GM12878 (cell line): ENCODE measurements at regions not wholly inside any gene's neighbourhood (a gene's known extent, or its start where the extent isn't known, plus 50 kb on each side); places are given as distances from the start of the nearest gene placed in this dataset.

Experiments used
- ATAC-seq: fragments of 200-7000 bp; cut with Tn5 transposase; 3 replicates; pipeline ENCODE4 v1.9.1; 2020; ENCODE audit warnings: mild to moderate bottlenecking, moderate library complexity
- BruUV-seq: library from RNA; stranded (reverse); fragments of 400-500 nt; replicated peaks from 2 replicates; lab custom pipeline; 2021; lab: Mats Ljungman, UMichigan
- CTCF ChIA-PET: fragments of 300-600 bp; sonication (Branson Sonifier 250); formaldehyde crosslinking; extraction: SDS; loops from one replicate; lab custom pipeline; 2021; ENCODE audit warnings: inconsistent platforms; lab: Yijun Ruan, JAX
- POLR2A ChIA-PET: fragments of 350-600 bp; formaldehyde crosslinking; extraction: SDS; loops from one replicate; lab custom pipeline; 2021; ENCODE audit warnings: inconsistent platforms; lab: Charles Lee
- RAD21 ChIA-PET: fragments of 300-600 bp; sonication (Branson Sonifier 250); formaldehyde crosslinking; loops from one replicate; lab custom pipeline; 2023; ENCODE audit warnings: antibody characterized with exemption; ENCODE audit not compliant: unreplicated experiment; lab: Charles Lee
- SMC1A ChIA-PET: fragments of 300-600 bp; sonication (Branson Sonifier 250); formaldehyde crosslinking; loops from one replicate; lab custom pipeline; 2023; ENCODE audit not compliant: unreplicated experiment, uncharacterized antibody; lab: Charles Lee
- DNase-seq: peaks from one replicate; pipeline ENCODE4 v3.0.0-alpha.2; 2011; ENCODE audit warnings: low read depth, low spot score
- FAIRE-seq: peaks from 3 replicates; lab custom pipeline; 2011; peaks lifted over from hg19 to GRCh38; lab: Jason Lieb, UNC
- H2AFZ ChIP-seq: 2 replicates; pipeline ENCODE4 v1.6.0; 2011; ENCODE audit warnings: low read depth, low read length, control low read depth; ENCODE audit not compliant: control insufficient read depth
- H3K27ac ChIP-seq: 2 replicates; pipeline ENCODE4 v1.5.1; 2011; ENCODE audit warnings: control low read depth; ENCODE audit not compliant: control insufficient read depth, insufficient read depth
- H3K27me3 ChIP-seq, 2 experiments: replicated peaks in 1 of 2; 2 replicates each; pipeline versions ENCODE4 v1.6.0 to v1.6.1; 2011; ENCODE audit warnings: low read length in 1 of 2; ENCODE audit not compliant: control insufficient read depth in 2 of 2, insufficient read depth in 2 of 2
- H3K36me3 ChIP-seq, 2 experiments: 2 replicates each; pipeline ENCODE4 v1.5.1; 2011; ENCODE audit warnings: low read length in 1 of 2; ENCODE audit not compliant: control insufficient read depth in 2 of 2, insufficient read depth in 2 of 2
- H3K4me1 ChIP-seq: 2 replicates; pipeline ENCODE4 v1.6.1; 2011; ENCODE audit warnings: mild to moderate bottlenecking, low read length, moderate library complexity, mixed read lengths; ENCODE audit not compliant: control insufficient read depth, insufficient read depth
- H3K4me2 ChIP-seq: 2 replicates; pipeline ENCODE4 v1.6.0; 2011; ENCODE audit warnings: control low read depth; ENCODE audit not compliant: control insufficient read depth, insufficient read depth
- H3K4me3 ChIP-seq: fragments of 200-600 bp; sonication (generic); 2 replicates; pipeline ENCODE4 v1.5.1; 2016
- H3K79me2 ChIP-seq: 2 replicates; pipeline ENCODE4 v1.6.0; 2011; ENCODE audit warnings: low read length; ENCODE audit not compliant: control insufficient read depth, insufficient read depth
- H3K9ac ChIP-seq: 2 replicates; pipeline ENCODE4 v1.8.0; 2011; ENCODE audit warnings: low read length, control low read depth, mixed read lengths; ENCODE audit not compliant: control insufficient read depth, insufficient read depth
- H3K9me3 ChIP-seq: replicated peaks from 3 replicates; pipeline ENCODE4 v1.5.1; 2011; ENCODE audit warnings: mild to moderate bottlenecking, low read length; ENCODE audit not compliant: control insufficient read depth, insufficient read depth
- H4K20me1 ChIP-seq: 2 replicates; pipeline ENCODE4 v1.6.0; 2011; ENCODE audit not compliant: control insufficient read depth, insufficient read depth
- IRF4 ChIP-seq: IDR thresholded peaks from 2 replicates; pipeline ENCODE4 v1.6.1; 2011; ENCODE audit warnings: low read depth, low read length
- JUNB ChIP-seq: IDR thresholded peaks from 2 replicates; pipeline ENCODE4 v1.6.1; 2016; ENCODE audit warnings: antibody characterized with exemption, mild to moderate bottlenecking
- NR2C2 ChIP-seq: IDR thresholded peaks from 2 replicates; pipeline ENCODE4 v1.6.1; 2011; ENCODE audit warnings: borderline replicate concordance, low read depth; ENCODE audit not compliant: control insufficient read depth, insufficient read length
- SP1 ChIP-seq: IDR thresholded peaks from one replicate; pipeline ENCODE4 v1.6.1; 2011; ENCODE audit warnings: low read depth, low read length
- SREBF1 ChIP-seq: IDR thresholded peaks from 2 replicates; pipeline ENCODE4 v1.6.1; 2012; ENCODE audit warnings: mild to moderate bottlenecking, low read length
- STAT1 ChIP-seq: fragments of 450-650 bp; conservative IDR thresholded peaks from 2 replicates; pipeline ENCODE4 v1.6.1; 2014; ENCODE audit warnings: antibody characterized with exemption, mild to moderate bottlenecking
- YBX1 ChIP-seq: fragments of 450-650 bp; IDR thresholded peaks from 2 replicates; pipeline ENCODE4 v1.6.1; 2016; ENCODE audit warnings: antibody characterized with exemption
- WGBS: methylation state at CpG from one replicate; pipeline ENCODE4 v1.1.6; 2016; ENCODE audit warnings: low lambda C conversion rate; ENCODE audit not compliant: insufficient replicate concordance, insufficient coverage; ENCODE audit errors: missing lambda C conversion rate; 5-methylcytosine and 5-hydroxymethylcytosine counted together
- in situ Hi-C: fragments of 300-500 bp; cut with MboI; formaldehyde crosslinking; loops from 9 replicates; pipeline ENCODE4 v1.14.3; 2018; ENCODE audit warnings: mixed read lengths
- intact Hi-C: fragments of 100-400 bp; cut with micrococcal nuclease; formaldehyde crosslinking; loops from one replicate; pipeline ENCODE4 v1.14.2; 2022; ENCODE audit not compliant: unreplicated experiment
- TF ChIP-seq, protein P1 (sequence below): fragments of 450-650 bp; IDR thresholded peaks from 2 replicates; pipeline ENCODE4 v1.6.1; 2016; ENCODE audit warnings: mild to moderate bottlenecking
- TF ChIP-seq, protein P2 (sequence below): fragments of 450-650 bp; IDR thresholded peaks from 2 replicates; pipeline ENCODE4 v1.6.1; 2017; ENCODE audit warnings: low read depth, mild to moderate bottlenecking, moderate library complexity

DNA sequence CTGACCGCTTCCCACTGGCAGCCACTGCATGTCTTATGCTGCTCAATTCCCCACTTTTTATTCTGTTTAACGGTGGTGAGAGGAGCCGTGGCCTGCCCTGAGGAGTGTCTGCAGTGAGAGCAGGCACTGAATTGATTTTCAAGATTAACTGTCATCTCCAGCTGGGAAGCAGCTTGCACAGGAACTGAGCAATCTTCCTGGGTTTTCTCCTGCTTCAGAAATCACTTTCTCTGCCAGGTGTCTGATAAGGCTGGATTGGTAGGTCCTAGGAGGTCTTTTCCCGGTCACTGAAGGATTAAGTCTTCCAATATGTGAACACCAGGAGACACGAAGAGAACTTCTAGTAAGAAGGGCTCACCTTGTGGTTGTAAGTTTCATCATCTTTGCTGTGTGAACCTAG, 181.1 kb upstream of the RAD23B start:
- ChIA-PET CTCF (interaction anchor here (1.1 kb wide), 1 partner anchor 13 kb away, joined by 3 read pairs; no protein-coding TSS in a partner anchor), SMC1A (no interaction called here), RAD21 (no interaction called here), POLR2A (no interaction called here)
- no peaks in the 10 kb centered on the region for H4K20me1 ChIP-seq
- no peaks in the 10 kb centered on the region for H3K36me3 ChIP-seq
- H3K79me2 ChIP-seq = no peaks in the 10 kb centered on the region
- no peak overlapping the region for H3K27ac ChIP-seq
- FAIRE-seq = no peak
- H2AFZ ChIP-seq = no peak overlapping the region
- no peak overlapping the region for H3K9ac ChIP-seq
- no peaks in the 10 kb centered on the region for H3K27me3 ChIP-seq
- H3K4me1 ChIP-seq = no peaks in the 10 kb centered on the region
- H3K9me3 ChIP-seq = no peaks in the 10 kb centered on the region
- H3K4me3 ChIP-seq = no peak overlapping the region
- ATAC-seq = no peak
- in situ Hi-C loops (no loop called here), intact Hi-C loops (no loop called here)
- no peak overlapping the region for H3K4me2 ChIP-seq
- BruUV-seq = no TSS peak
- DNase-seq = no peak
- WGBS = 9% methylated on average over 5 of the region's 5 CpGs
- TF ChIP-seq IRF4 = no peak
- TF ChIP-seq, protein P1, sequence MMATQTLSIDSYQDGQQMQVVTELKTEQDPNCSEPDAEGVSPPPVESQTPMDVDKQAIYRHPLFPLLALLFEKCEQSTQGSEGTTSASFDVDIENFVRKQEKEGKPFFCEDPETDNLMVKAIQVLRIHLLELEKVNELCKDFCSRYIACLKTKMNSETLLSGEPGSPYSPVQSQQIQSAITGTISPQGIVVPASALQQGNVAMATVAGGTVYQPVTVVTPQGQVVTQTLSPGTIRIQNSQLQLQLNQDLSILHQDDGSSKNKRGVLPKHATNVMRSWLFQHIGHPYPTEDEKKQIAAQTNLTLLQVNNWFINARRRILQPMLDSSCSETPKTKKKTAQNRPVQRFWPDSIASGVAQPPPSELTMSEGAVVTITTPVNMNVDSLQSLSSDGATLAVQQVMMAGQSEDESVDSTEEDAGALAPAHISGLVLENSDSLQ = no peak
- no peak for TF ChIP-seq SP1
- no peak for TF ChIP-seq YBX1
- TF ChIP-seq JUNB = no peak
- TF ChIP-seq NR2C2 = no peak
- TF ChIP-seq, protein P2, sequence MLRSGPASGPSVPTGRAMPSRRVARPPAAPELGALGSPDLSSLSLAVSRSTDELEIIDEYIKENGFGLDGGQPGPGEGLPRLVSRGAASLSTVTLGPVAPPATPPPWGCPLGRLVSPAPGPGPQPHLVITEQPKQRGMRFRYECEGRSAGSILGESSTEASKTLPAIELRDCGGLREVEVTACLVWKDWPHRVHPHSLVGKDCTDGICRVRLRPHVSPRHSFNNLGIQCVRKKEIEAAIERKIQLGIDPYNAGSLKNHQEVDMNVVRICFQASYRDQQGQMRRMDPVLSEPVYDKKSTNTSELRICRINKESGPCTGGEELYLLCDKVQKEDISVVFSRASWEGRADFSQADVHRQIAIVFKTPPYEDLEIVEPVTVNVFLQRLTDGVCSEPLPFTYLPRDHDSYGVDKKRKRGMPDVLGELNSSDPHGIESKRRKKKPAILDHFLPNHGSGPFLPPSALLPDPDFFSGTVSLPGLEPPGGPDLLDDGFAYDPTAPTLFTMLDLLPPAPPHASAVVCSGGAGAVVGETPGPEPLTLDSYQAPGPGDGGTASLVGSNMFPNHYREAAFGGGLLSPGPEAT = no peak
- no peak for TF ChIP-seq STAT1
- no peak for TF ChIP-seq SREBF1
- TF ChIP-seq, all 136 proteins: peak for 0
